ELF-1 (cell line): ENCODE measurements at regions not wholly inside any gene's neighbourhood (a gene's known extent, or its start where the extent isn't known, plus 50 kb on each side); places are given as distances from the start of the nearest gene placed in this dataset.
"Not testable (repeated sequence)": the region's sequence is repeated elsewhere in the genome, so short reads cannot be mapped to it uniquely, and the experiment has no call there.

Experiments used
- DNase-seq: peaks from one replicate; pipeline ENCODE4 v3.0.0-alpha.2; 2016; ENCODE audit warnings: low read depth, low spot score

GRCh38 chr4:29927895-29928294 is 792.3 kb upstream of the PCDH7 start:
- DNase-seq = no peak

- DNase-seq = no peak
Measured at GRCh38 chr4:29948451-29948850, 771.7 kb upstream of the PCDH7 start.

- DNase-seq = no peak
Measured at GRCh38 chr4:29948858-29949257, 771.3 kb upstream of the PCDH7 start.

- no peak for DNase-seq
Measured at GRCh38 chr4:29966386-29966785, 753.8 kb upstream of the PCDH7 start.

- DNase-seq = peak; percentile 19
Measured at GRCh38 chr4:29970626-29971025, 749.5 kb upstream of the PCDH7 start.

GRCh38 chr4:29972121-29972520 is 748.0 kb upstream of the PCDH7 start:
- DNase-seq = no peak

- DNase-seq = no peak
Measured at GRCh38 chr4:29983890-29984289, 736.3 kb upstream of the PCDH7 start.

GRCh38 chr4:30001628-30002027 is 718.5 kb upstream of the PCDH7 start:
- DNase-seq = no peak

GRCh38 chr4:30002341-30002740 is 717.8 kb upstream of the PCDH7 start:
- no peak for DNase-seq

GRCh38 chr4:30005995-30006394 is 714.2 kb upstream of the PCDH7 start:
- DNase-seq = no peak

- no peak for DNase-seq
Measured at GRCh38 chr4:30024526-30024925, 695.6 kb upstream of the PCDH7 start.

GRCh38 chr4:30028826-30029225 is 691.3 kb upstream of the PCDH7 start:
- no peak for DNase-seq

- DNase-seq = no peak
Measured at GRCh38 chr4:30056016-30056766, 664.0 kb upstream of the PCDH7 start.

- DNase-seq = no peak
Measured at GRCh38 chr4:30068234-30068633, 651.9 kb upstream of the PCDH7 start.

- no peak for DNase-seq
Measured at GRCh38 chr4:30073011-30073710, 647.0 kb upstream of the PCDH7 start.

- not testable (repeated sequence) for DNase-seq
Measured at GRCh38 chr4:30092420-30093128, 627.6 kb upstream of the PCDH7 start.

- DNase-seq = no peak
Measured at GRCh38 chr4:30094887-30095286, 625.3 kb upstream of the PCDH7 start.

- no peak for DNase-seq
Measured at GRCh38 chr4:30103455-30103854, 616.7 kb upstream of the PCDH7 start.

GRCh38 chr4:30116401-30116800 is 603.8 kb upstream of the PCDH7 start:
- DNase-seq = no peak

GRCh38 chr4:30117433-30117832 is 602.7 kb upstream of the PCDH7 start:
- no peak for DNase-seq

GRCh38 chr4:30122711-30123110 is 597.5 kb upstream of the PCDH7 start:
- DNase-seq = no peak

- DNase-seq = not testable (repeated sequence)
Measured at GRCh38 chr4:30124621-30125020, 595.5 kb upstream of the PCDH7 start.

GRCh38 chr4:30125868-30126267 is 594.3 kb upstream of the PCDH7 start:
- no peak for DNase-seq
